ENCODE measurements at regions not wholly inside any gene's neighbourhood (a gene's known extent, or its start where the extent isn't known, plus 50 kb on each side); places are given as distances from the start of the nearest gene placed in this dataset.

DNA sequence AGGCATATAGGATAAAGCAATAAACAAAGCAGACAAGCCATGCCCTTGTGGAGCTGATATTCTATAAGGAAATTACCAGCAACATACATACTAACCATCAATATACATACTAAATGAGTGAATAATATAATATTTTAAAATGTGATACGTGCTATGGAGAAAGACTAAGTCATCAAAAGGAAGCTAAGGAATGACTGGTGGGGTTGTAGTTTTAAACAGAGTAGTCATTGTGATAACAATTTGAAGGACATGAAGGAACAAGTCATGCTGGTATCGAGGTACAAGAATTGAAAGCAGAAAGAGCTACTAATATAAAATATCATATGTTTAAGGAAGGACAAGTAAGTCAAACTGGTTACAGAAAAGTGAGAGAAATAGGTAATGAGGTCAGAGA lies 894.9 kb upstream of the PCDH9 start:
- ChIA-PET POLR2A (no interaction called here), CTCF (no interaction called here)
- no peaks in the 10 kb centered on the region for H3K9me3 ChIP-seq (ENCODE audit: control insufficient read depth, insufficient read depth, low read depth, low read length)
- TF ChIP-seq ZNF157 (tag by site-specific recombination; IDR thresholded peaks at IDR 0.05) (no peak), ZNF423 (tag by site-specific recombination; IDR thresholded peaks at IDR 0.05) (no peak), ZNF548 (tag by site-specific recombination; IDR thresholded peaks at IDR 0.05) (no peak), ZNF544 (tag by site-specific recombination; IDR thresholded peaks at IDR 0.05) (no peak), SP7 (tag by site-specific recombination; IDR thresholded peaks at IDR 0.05) (no peak), PRDM1 (tag by site-specific recombination; IDR thresholded peaks at IDR 0.05) (no peak), ZNF274 (IDR thresholded peaks at IDR 0.05; ENCODE audit: low read length) (no peak), ZNF274 (tag by site-specific recombination; IDR thresholded peaks at IDR 0.05; ENCODE audit: borderline replicate concordance) (no peak), ZXDB (tag by site-specific recombination; IDR thresholded peaks at IDR 0.05) (no peak), REPIN1 (tag by site-specific recombination; IDR thresholded peaks at IDR 0.05; ENCODE audit: low read depth) (no peak)
- TF ChIP-seq, protein P1, sequence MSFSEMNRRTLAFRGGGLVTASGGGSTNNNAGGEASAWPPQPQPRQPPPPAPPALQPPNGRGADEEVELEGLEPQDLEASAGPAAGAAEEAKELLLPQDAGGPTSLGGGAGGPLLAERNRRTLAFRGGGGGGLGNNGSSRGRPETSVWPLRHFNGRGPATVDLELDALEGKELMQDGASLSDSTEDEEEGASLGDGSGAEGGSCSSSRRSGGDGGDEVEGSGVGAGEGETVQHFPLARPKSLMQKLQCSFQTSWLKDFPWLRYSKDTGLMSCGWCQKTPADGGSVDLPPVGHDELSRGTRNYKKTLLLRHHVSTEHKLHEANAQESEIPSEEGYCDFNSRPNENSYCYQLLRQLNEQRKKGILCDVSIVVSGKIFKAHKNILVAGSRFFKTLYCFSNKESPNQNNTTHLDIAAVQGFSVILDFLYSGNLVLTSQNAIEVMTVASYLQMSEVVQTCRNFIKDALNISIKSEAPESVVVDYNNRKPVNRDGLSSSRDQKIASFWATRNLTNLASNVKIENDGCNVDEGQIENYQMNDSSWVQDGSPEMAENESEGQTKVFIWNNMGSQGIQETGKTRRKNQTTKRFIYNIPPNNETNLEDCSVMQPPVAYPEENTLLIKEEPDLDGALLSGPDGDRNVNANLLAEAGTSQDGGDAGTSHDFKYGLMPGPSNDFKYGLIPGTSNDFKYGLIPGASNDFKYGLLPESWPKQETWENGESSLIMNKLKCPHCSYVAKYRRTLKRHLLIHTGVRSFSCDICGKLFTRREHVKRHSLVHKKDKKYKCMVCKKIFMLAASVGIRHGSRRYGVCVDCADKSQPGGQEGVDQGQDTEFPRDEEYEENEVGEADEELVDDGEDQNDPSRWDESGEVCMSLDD (tag by site-specific recombination; IDR thresholded peaks at IDR 0.05): no peak
- H3K4me3 ChIP-seq (ENCODE audit: low read depth, low read length): no peak overlapping the region
- H3K27ac ChIP-seq (ENCODE audit: extremely low read depth, low read depth, low read length): no peak overlapping the region
- H3K36me3 ChIP-seq (ENCODE audit: control insufficient read depth in 2 of 2, insufficient read depth in 1 of 2, low read length in 2 of 2): no peaks in the 10 kb centered on the region
- H3K4me1 ChIP-seq (ENCODE audit: control insufficient read depth, insufficient read depth, low read length): no peaks in the 10 kb centered on the region

DNA sequence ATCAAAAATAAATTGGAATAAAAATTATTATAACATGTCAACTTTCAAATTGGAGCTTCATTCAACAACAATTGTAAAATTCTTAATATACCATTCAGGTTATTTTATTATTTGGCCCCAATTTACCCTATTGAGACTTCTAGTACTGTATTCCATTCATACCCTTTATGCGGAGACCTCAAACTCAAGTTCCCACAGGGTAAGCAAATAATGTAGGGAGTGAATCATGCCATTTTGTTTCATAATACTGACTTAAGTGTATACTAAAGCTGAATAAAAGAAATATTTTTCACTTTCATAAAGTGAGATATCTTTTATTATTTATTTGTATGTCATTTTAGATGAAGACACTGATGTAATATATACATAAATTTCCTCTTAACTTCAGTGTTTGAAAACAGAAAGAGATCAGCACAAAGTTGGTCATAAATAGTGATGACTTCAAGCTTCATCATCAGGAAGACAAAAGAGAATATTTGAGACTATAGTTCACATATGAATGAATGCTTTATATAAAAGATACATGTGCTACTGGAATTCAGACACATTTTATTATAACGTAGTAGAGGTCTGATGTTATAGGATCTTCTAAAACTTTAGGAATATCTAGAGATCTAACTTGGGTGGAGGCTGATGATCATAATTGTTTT lies 894.4 kb upstream of the PCDH9 start:
- Histone ChIP-seq H3K9me3 (ENCODE audit: control insufficient read depth, insufficient read depth, low read depth, low read length) (no peaks in the 10 kb centered on the region), H3K36me3 (ENCODE audit: control insufficient read depth in 2 of 2, insufficient read depth in 1 of 2, low read length in 2 of 2) (no peaks in the 10 kb centered on the region), H3K4me1 (ENCODE audit: control insufficient read depth, insufficient read depth, low read length) (no peaks in the 10 kb centered on the region), H3K27ac (ENCODE audit: extremely low read depth, low read depth, low read length) (no peak overlapping the region), H3K4me3 (ENCODE audit: low read depth, low read length) (no peak overlapping the region)
- TF ChIP-seq ZNF266 (tag by site-specific recombination; IDR thresholded peaks at IDR 0.05; ENCODE audit: low read depth): no peak
- TF ChIP-seq ZNF645 (tag by site-specific recombination; IDR thresholded peaks at IDR 0.05): no peak
- TF ChIP-seq ZNF48 (tag by site-specific recombination; IDR thresholded peaks at IDR 0.05): no peak
- TF ChIP-seq ZNF140 (tag by site-specific recombination; IDR thresholded peaks at IDR 0.05): no peak
- TF ChIP-seq ZNF791 (tag by site-specific recombination; IDR thresholded peaks at IDR 0.05): no peak
- TF ChIP-seq, protein P2, sequence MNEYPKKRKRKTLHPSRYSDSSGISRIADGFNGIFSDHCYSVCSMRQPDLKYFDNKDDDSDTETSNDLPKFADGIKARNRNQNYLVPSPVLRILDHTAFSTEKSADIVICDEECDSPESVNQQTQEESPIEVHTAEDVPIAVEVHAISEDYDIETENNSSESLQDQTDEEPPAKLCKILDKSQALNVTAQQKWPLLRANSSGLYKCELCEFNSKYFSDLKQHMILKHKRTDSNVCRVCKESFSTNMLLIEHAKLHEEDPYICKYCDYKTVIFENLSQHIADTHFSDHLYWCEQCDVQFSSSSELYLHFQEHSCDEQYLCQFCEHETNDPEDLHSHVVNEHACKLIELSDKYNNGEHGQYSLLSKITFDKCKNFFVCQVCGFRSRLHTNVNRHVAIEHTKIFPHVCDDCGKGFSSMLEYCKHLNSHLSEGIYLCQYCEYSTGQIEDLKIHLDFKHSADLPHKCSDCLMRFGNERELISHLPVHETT (tag by site-specific recombination; IDR thresholded peaks at IDR 0.05): no peak
- TF ChIP-seq ZNF366 (tag by site-specific recombination; conservative IDR thresholded peaks at IDR 0.05): no peak
- POLR2A ChIA-PET: no interaction called here
- CTCF ChIA-PET: interaction anchor here (0.7 kb wide), 1 partner anchor 10 kb away, joined by 3 read pairs; no protein-coding TSS in a partner anchor
